Sciatic nerve (tissue), 2 donors: ENCODE measurements at regions not wholly inside any gene's neighbourhood (a gene's known extent, or its start where the extent isn't known, plus 50 kb on each side); places are given as distances from the start of the nearest gene placed in this dataset.
A peak's percentile ranks its signal among the peaks of the same experiment; 100 is the strongest.
"Not testable (repeated sequence)": the region's sequence is repeated elsewhere in the genome, so short reads cannot be mapped to it uniquely, and the experiment has no call there.

Experiments
- ATAC-seq: fragments of 200-7000 bp; cut with Tn5 transposase; one replicate; pipeline ENCODE4 v1.9.1; 2020; ENCODE audit warnings: mild to moderate bottlenecking, moderate library complexity
- DNase-seq: peaks from one replicate; pipeline ENCODE4 v3.0.0-alpha.2; 2020; ENCODE audit warnings: low spot score
- intact Hi-C: fragments of 100-400 bp; cut with DNase I; formaldehyde crosslinking; loops from one replicate; pipeline ENCODE4 v1.14.2; 2022
- donor health status: DM: no; HTN: no; CAD: no.
- donor health status: DM: no; HTN: no; CAD: no.

DNA sequence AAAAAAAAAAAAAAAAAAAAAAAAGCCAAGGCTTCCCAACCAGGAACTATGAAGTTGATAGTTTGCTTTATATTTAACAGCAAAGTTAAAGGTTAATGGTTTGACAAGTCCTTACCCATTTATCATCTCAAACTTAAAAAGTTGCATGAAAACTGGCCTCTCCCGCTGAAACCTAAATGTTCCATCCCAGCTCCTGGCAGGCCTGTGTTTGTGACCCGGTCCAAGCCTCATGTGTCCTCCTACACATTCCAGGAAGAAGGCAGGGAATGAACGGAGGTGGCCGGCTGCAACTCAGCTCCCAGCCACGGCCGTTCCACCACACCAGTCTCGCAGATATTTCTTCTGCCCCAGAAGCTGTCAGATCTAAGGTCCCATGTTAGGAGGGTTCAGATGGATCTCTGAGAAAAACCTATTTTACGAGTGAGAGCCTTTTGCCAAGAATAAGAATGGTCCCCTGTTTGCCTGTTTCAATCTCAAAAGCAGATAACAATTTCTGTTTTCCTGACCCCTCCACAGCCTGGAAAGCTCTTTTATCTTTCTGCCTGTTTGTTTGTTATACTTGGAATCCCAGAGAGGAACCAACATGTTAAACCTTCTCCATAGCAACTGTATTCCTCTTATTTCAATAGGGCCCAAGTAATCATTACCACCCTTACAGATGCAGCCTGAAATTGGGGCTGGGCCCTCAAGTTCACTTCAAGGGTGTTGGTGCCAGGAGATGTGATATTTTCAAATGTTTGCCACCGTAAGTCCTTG lies 56.5 kb downstream of the KCTD12 start:
- intact Hi-C loops = no loop called here
- peak; percentile 72 for ATAC-seq
- no peak for DNase-seq

- intact Hi-C loops = no loop called here
- ATAC-seq = no peak
These were observed 57.9 kb downstream of the KCTD12 start for GRCh38 chr13:76828316-76828741.

DNA sequence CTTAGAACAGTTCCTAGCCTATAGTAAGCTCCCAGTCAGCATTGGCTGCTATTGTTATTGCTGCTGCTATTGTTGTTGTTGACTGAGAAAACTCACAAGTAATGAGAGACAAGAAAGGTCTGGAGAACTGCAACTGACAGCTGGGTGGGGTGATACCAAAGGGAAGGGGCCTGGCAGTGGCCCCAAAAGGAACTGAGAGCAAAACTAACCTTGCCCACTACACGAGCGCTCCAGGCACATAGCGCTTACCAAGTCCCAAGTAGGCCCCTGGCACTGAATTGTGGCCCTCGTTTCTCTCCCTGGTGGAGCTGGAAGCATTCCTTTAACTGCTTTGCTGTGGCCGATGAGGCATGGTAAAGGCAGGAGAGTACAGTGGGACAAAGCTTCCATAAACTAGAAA lies 59.7 kb downstream of the KCTD12 start:
- DNase-seq (no peak), ATAC-seq (no peak)
- intact Hi-C loops = no loop called here

More at GRCh38 chr13:76828316-76828741, 57.9 kb downstream of the KCTD12 start:
- DNase-seq = no peak

- DNase-seq (no peak), ATAC-seq (no peak)
- intact Hi-C loops = no loop called here
These were observed 60.8 kb downstream of the KCTD12 start for GRCh38 chr13:76825430-76825829.

GRCh38 chr13:76823969-76824368 lies 62.2 kb downstream of the KCTD12 start:
- ATAC-seq = no peak
- DNase-seq = no peak
- intact Hi-C loops = no loop called here

- DNase-seq = no peak
- intact Hi-C loops = no loop called here
- ATAC-seq = peak; percentile 1
These were observed 63.4 kb downstream of the KCTD12 start for GRCh38 chr13:76822698-76823267.

DNA sequence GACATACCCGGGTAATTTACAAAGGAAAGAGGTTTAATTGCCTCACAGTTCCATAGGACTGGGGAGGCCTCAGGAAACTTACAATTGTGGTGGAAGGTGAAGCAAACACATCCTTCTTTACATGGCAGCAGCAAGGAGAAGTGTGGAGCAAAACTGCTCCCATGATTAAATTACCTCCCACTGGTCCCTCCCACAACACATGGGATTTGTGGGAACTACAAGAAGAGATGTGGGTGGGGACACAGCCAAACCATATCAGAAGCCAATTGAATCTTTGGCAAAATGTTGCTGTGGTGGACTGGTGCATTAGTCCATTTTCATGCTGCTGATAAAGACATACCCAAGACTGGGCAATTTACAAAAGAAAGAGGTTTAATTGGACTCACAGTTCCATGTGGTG lies 65.0 kb downstream of the KCTD12 start:
- intact Hi-C loops, DNase-seq: not testable (repeated sequence)
- ATAC-seq = peak; percentile 39

- peak; percentile 97 for ATAC-seq
- DNase-seq = peak; percentile 84
- intact Hi-C loops = no loop called here
These were observed 65.4 kb downstream of the KCTD12 start for GRCh38 chr13:76820759-76821158.

GRCh38 chr13:76816394-76816793 lies 69.8 kb downstream of the KCTD12 start:
- no peak for DNase-seq
- intact Hi-C loops = no loop called here
- ATAC-seq = no peak

DNA sequence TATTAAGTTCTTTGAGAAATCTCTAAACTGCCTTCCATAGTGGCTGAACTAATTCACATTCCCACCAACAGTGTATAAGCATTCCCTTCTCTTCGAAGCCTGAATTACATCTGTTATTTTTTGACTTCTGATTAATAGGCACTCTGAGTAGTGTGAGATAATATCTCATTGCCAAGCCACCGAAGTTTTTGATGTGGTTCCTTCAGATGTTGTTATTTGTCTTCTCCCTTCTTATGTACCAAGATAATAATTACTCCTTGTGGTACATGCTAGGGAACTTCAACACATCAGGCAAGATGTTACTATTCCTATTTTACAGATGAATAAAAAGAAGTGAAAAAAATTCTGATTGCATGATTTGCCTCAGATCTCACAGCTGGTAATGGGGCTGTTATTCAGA lies 70.9 kb downstream of the KCTD12 start:
- intact Hi-C loops = no loop called here
- ATAC-seq = no peak
- no peak for DNase-seq

GRCh38 chr13:76813891-76814290 lies 72.3 kb downstream of the KCTD12 start:
- intact Hi-C loops = no loop called here
- ATAC-seq (no peak), DNase-seq (no peak)

DNA sequence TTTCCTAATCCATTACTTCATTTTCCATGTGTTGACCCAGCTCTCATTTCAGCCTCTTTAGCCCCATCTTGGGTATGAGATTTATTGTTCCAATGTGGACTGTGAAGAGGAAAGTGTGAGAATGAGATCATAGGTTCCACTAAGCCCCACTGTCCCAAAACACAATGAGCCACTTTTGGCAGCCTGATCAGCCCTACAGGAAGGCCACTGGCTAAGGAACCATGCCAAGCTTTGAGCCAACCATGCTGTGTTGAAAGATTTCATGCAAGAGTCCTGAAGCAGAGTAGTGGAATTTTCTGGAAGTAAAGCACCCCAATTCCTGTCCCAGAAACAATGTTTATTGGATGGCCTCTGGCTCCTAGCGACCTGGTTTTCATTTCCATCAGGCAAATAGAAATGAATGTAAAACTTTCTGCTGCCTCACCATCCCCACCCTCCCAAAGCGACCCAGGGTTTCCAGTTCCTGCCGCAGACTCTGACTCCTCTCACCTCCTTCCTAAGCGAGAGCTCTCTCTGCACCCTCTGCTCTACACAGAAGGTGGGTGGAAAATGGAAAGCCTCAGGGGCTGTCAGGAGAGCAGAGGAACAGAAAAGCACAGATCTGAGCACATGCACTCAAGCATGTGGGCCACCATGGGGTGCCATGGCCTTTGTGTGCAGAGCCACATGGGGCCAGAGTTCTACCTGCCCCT lies 73.1 kb downstream of the KCTD12 start:
- ATAC-seq (peak; percentile 81), DNase-seq (peak; percentile 80)
- intact Hi-C loops = no loop called here

DNA sequence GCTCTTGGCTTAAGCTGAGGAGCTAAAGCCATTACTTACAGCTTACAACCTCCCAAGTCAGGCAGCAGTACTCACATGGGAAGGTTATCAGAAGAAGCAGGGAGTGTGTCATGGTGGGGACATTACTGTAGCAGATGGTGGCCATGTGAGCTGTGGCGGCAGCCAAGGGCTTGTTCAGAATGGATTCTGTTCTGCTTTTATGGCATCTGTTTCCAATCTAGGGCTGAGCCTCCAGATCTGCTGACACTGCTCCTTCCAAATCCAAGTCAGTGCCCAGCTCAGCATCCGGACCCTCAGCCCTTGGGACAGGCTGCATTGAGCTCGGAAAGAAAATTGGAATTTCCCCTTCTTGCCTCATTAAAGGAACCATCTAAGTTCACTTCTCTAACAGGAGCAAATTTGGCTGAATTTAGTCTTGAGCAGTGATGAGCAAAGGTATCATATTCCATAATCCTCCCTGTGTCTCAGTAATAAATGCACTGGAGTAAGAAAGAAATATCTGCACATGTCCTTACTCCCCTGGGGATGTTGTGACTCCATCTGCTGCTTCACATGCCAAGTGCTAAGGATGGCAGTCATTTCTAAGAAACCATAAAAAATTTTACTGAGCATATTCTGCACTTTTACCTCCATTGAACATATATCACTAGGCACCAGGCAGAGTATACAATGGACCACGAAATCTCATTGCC lies 73.9 kb downstream of the KCTD12 start:
- ATAC-seq = peak; percentile 96
- peak; percentile 77 for DNase-seq
- intact Hi-C loops = no loop called here

GRCh38 chr13:76809389-76809788 lies 76.8 kb downstream of the KCTD12 start:
- intact Hi-C loops = no loop called here
- no peak for ATAC-seq
- DNase-seq = no peak

DNA sequence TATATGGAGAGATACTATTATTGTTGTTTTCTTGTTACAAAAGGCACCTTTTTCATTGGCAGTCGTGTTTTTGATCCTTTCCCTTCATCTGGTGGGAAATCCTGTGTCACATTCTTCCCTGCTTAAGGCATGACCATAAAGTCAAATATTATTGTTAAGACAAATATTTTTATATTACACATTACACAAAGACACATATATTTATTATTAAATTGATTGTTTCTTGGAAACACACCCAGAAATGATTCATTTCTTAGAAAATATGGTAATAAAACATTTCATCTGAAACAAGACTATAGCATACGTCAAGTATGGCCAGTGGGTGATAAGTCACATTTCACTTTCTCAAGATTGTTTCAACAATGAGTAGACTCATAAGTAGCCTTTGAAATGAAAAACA lies 77.3 kb downstream of the KCTD12 start:
- intact Hi-C loops = no loop called here
- ATAC-seq = no peak
- DNase-seq = no peak

DNA sequence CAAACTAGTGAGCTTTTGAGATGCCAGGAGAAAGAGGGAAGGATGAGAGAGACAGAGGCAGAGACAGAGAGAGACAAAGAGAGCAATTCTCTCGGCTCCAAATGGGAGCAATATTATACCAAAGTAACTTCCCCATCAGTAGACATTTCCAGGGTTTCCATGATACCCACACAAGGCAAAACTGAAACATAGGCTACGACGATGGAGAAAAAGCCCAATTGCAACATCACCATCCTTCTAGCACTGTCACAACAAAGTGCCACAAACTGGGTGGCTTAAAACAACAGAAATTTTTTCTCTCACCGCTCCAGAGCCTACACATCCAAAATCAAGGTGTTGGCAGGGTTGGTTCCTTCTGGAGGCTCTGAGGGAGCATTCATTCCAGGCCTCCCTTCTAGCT lies 81.4 kb downstream of the KCTD12 start:
- ATAC-seq (no peak), DNase-seq (no peak)
- intact Hi-C loops = no loop called here

- DNase-seq (no peak), ATAC-seq (peak; percentile 46)
These were observed 82.4 kb downstream of the KCTD12 start for GRCh38 chr13:76803831-76804230.

GRCh38 chr13:76800943-76801342 lies 85.3 kb downstream of the KCTD12 start:
- intact Hi-C loops = no loop called here
- DNase-seq = no peak
- ATAC-seq = no peak

More at GRCh38 chr13:76803831-76804230, 82.4 kb downstream of the KCTD12 start:
- intact Hi-C loops = no loop called here

DNA sequence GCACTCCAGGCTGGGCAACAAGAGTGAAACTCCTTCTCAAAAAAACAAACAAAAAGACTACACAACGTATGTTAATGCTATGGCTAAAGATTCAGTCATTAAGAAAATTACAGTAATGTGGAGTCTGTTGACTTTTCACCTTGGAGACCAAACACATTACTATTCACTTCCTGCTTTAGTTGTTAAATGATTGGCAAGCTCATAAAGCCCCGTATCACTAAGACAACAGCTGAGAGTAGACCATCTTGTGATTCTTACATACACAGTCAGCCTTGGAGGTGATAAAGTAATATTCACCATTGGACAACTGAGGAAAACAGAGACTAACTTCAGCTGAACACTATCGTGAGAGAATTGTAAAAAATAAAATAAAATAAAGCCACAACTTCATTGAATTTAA lies 86.5 kb downstream of the KCTD12 start:
- ATAC-seq (no peak), DNase-seq (no peak)
- intact Hi-C loops = no loop called here

DNA sequence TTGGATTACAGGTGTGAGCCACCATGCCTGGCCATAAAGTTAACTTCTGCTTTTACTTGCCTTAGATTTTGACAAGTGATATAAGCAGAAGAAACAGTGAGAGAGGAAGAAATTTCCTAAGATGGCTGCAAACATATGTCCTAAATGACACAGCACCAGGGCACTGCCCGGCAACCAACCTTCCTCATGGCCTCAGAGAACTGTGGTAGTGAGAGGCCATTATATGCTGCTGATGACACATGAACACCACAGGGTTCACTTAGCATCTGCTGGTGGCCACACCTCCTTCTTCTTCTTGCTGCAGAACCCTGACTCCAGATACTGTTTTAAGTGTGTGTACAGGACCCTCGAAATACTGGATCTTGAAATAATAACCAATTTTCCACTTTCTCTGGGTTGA lies 88.2 kb downstream of the KCTD12 start:
- DNase-seq = no peak
- intact Hi-C loops = no loop called here
- ATAC-seq = no peak
